Skeletal muscle tissue (tissue), 3 donors: ENCODE measurements at regions not wholly inside any gene's neighbourhood (a gene's known extent, or its start where the extent isn't known, plus 50 kb on each side); places are given as distances from the start of the nearest gene placed in this dataset.

Experiments used
- H3K27ac ChIP-seq: one replicate; pipeline ENCODE4 v1.7.0; 2013; ENCODE audit warnings: mild to moderate bottlenecking, low read depth, low read length, inconsistent platforms
- H3K27me3 ChIP-seq, 3 donors: one replicate each; pipeline ENCODE4 v1.7.0; 2013; ENCODE audit warnings: low read length in 3 of 3; ENCODE audit not compliant: control insufficient read depth in 3 of 3, insufficient read depth in 3 of 3
- H3K36me3 ChIP-seq, 3 donors: one replicate each; pipeline ENCODE4 v1.7.0; 2013; ENCODE audit warnings: low read length in 3 of 3; ENCODE audit not compliant: control insufficient read depth in 3 of 3, insufficient read depth in 3 of 3
- H3K4me1 ChIP-seq, 3 donors: one replicate each; pipeline ENCODE4 v1.7.0; 2013; ENCODE audit warnings: low read length in 3 of 3, mild to moderate bottlenecking in 3 of 3; ENCODE audit not compliant: control insufficient read depth in 3 of 3, insufficient read depth in 3 of 3
- H3K4me3 ChIP-seq, 3 donors: one replicate each; pipeline ENCODE4 v1.7.0; 2013; ENCODE audit warnings: low read length in 3 of 3
- H3K9ac ChIP-seq, 3 donors: one replicate each; pipeline ENCODE4 v1.7.0; 2013; ENCODE audit warnings: low read length in 3 of 3, mild to moderate bottlenecking in 3 of 3, moderate library complexity in 2 of 3, low read depth in 1 of 3
- H3K9me3 ChIP-seq, 3 donors: one replicate each; pipeline ENCODE4 v1.7.0; 2013; ENCODE audit warnings: low read length in 3 of 3; ENCODE audit not compliant: control insufficient read depth in 3 of 3
- donor health status: Osteomylitis.

- Histone ChIP-seq H3K4me1 (no peaks in the 10 kb centered on the region), H3K4me3 (no peak overlapping the region), H3K27ac (no peak overlapping the region), H3K27me3 (peaks cover 10 to 46% (median 30%) of the 10 kb centered on the region in 3 donors), H3K9me3 (no peaks in the 10 kb centered on the region), H3K36me3 (no peaks in the 10 kb centered on the region), H3K9ac (no peak overlapping the region)
Measured at GRCh38 chr1:29894311-29894710, 658.0 kb downstream of the PTPRU start.

GRCh38 chr1:29893806-29894205 lies 657.5 kb downstream of the PTPRU start:
- Histone ChIP-seq H3K36me3 (no peaks in the 10 kb centered on the region), H3K4me3 (no peak overlapping the region), H3K27me3 (peaks cover 10 to 46% (median 30%) of the 10 kb centered on the region in 3 donors), H3K9me3 (no peaks in the 10 kb centered on the region), H3K27ac (no peak overlapping the region), H3K4me1 (no peaks in the 10 kb centered on the region), H3K9ac (no peak overlapping the region)

- Histone ChIP-seq H3K9me3 (no peaks in the 10 kb centered on the region), H3K27ac (no peak overlapping the region), H3K4me1 (no peaks in the 10 kb centered on the region), H3K36me3 (no peaks in the 10 kb centered on the region), H3K4me3 (no peak overlapping the region), H3K27me3 (peaks cover 10 to 46% (median 30%) of the 10 kb centered on the region in 3 donors), H3K9ac (no peak overlapping the region)
Measured at GRCh38 chr1:29893046-29893723, 656.9 kb downstream of the PTPRU start.

- Histone ChIP-seq H3K9me3 (no peaks in the 10 kb centered on the region), H3K4me1 (no peaks in the 10 kb centered on the region), H3K27me3 (peaks cover 10 to 46% (median 30%) of the 10 kb centered on the region in 3 donors), H3K27ac (no peak overlapping the region), H3K36me3 (no peaks in the 10 kb centered on the region), H3K9ac (no peak overlapping the region), H3K4me3 (no peak overlapping the region)
Measured at GRCh38 chr1:29892247-29892646, 655.9 kb downstream of the PTPRU start.

- no peak overlapping the region for H3K4me3 ChIP-seq
- H3K36me3 ChIP-seq, result no peaks in the 10 kb centered on the region
Measured at GRCh38 chr1:29890201-29890959, 654.1 kb downstream of the PTPRU start.

GRCh38 chr1:29889776-29890175 lies 653.5 kb downstream of the PTPRU start:
- H3K27me3 ChIP-seq, result peaks cover 4 to 24% (median 17%) of the 10 kb centered on the region in 3 donors
- H3K4me3 ChIP-seq, result no peak overlapping the region
- no peaks in the 10 kb centered on the region for H3K9me3 ChIP-seq
- H3K4me1 ChIP-seq, result no peaks in the 10 kb centered on the region
- no peaks in the 10 kb centered on the region for H3K36me3 ChIP-seq
- no peak overlapping the region for H3K9ac ChIP-seq
- no peak overlapping the region for H3K27ac ChIP-seq

More at GRCh38 chr1:29890201-29890959, 654.1 kb downstream of the PTPRU start:
- Histone ChIP-seq H3K9me3 (no peaks in the 10 kb centered on the region), H3K9ac (no peak overlapping the region), H3K27ac (no peak overlapping the region), H3K27me3 (peaks cover 4 to 29% (median 23%) of the 10 kb centered on the region in 3 donors), H3K4me1 (no peaks in the 10 kb centered on the region)

GRCh38 chr1:29884740-29885139 lies 648.4 kb downstream of the PTPRU start:
- H3K9me3 ChIP-seq, result no peaks in the 10 kb centered on the region
- H3K4me3 ChIP-seq, result no peak overlapping the region
- H3K27me3 ChIP-seq, result peaks cover 0 to 6% (median 2%) of the 10 kb centered on the region in 3 donors
- no peaks in the 10 kb centered on the region for H3K4me1 ChIP-seq
- H3K36me3 ChIP-seq, result no peaks in the 10 kb centered on the region
- no peak overlapping the region for H3K27ac ChIP-seq
- no peak overlapping the region for H3K9ac ChIP-seq

GRCh38 chr1:29883986-29884385 lies 647.7 kb downstream of the PTPRU start:
- no peaks in the 10 kb centered on the region for H3K9me3 ChIP-seq
- no peak overlapping the region for H3K27ac ChIP-seq
- H3K4me1 ChIP-seq, result no peaks in the 10 kb centered on the region
- H3K36me3 ChIP-seq, result no peaks in the 10 kb centered on the region
- H3K9ac ChIP-seq, result no peak overlapping the region
- peaks cover 0 to 12% (median 0%) of the 10 kb centered on the region in 3 donors for H3K27me3 ChIP-seq
- no peak overlapping the region for H3K4me3 ChIP-seq

GRCh38 chr1:29883411-29883832 lies 647.1 kb downstream of the PTPRU start:
- Histone ChIP-seq H3K27ac (no peak overlapping the region), H3K4me1 (no peaks in the 10 kb centered on the region)

GRCh38 chr1:29880556-29880955 lies 644.2 kb downstream of the PTPRU start:
- H3K27me3 ChIP-seq, result peaks cover 0 to 12% (median 0%) of the 10 kb centered on the region in 3 donors
- no peak overlapping the region for H3K9ac ChIP-seq
- no peaks in the 10 kb centered on the region for H3K9me3 ChIP-seq
- H3K4me3 ChIP-seq, result no peak overlapping the region
- H3K27ac ChIP-seq, result no peak overlapping the region
- H3K36me3 ChIP-seq, result no peaks in the 10 kb centered on the region
- peaks cover 4 to 14% (median 12%) of the 10 kb centered on the region in 3 donors for H3K4me1 ChIP-seq

More at GRCh38 chr1:29883411-29883832, 647.1 kb downstream of the PTPRU start:
- no peaks in the 10 kb centered on the region for H3K36me3 ChIP-seq
- no peak overlapping the region for H3K4me3 ChIP-seq
- no peaks in the 10 kb centered on the region for H3K9me3 ChIP-seq
- no peak overlapping the region for H3K9ac ChIP-seq
- peaks cover 0 to 12% (median 0%) of the 10 kb centered on the region in 3 donors for H3K27me3 ChIP-seq
